Trophoblast cell (in vitro differentiated cells and primary cell): ENCODE measurements at regions not wholly inside any gene's neighbourhood (a gene's known extent, or its start where the extent isn't known, plus 50 kb on each side); places are given as distances from the start of the nearest gene placed in this dataset.

ENCODE experiments used
- DNase-seq, 2 donors: peaks; one replicate each; pipeline ENCODE4 v3.0.0-alpha.2; 2016
- H2AFZ ChIP-seq: 2 replicates; pipeline ENCODE4 v1.6.1; 2013; ENCODE audit warnings: low read length, moderate library complexity, mild to moderate bottlenecking; ENCODE audit not compliant: insufficient read depth, poor library complexity
- H2AK5ac ChIP-seq: 2 replicates; pipeline ENCODE4 v1.6.1; 2013; ENCODE audit warnings: mild to moderate bottlenecking, low read length
- H2BK120ac ChIP-seq: 2 replicates; pipeline ENCODE4 v1.6.1; 2013; ENCODE audit warnings: low read length, mild to moderate bottlenecking, moderate library complexity; ENCODE audit not compliant: insufficient read depth, poor library complexity
- H2BK12ac ChIP-seq: 2 replicates; pipeline ENCODE4 v1.6.1; 2013; ENCODE audit warnings: mild to moderate bottlenecking, low read length, moderate library complexity
- H2BK5ac ChIP-seq: 2 replicates; pipeline ENCODE4 v1.6.1; 2013; ENCODE audit warnings: low read length, low read depth, moderate library complexity, mild to moderate bottlenecking; ENCODE audit not compliant: poor library complexity
- H3K14ac ChIP-seq: 2 replicates; pipeline ENCODE4 v1.6.1; 2013; ENCODE audit warnings: mild to moderate bottlenecking, low read length
- H3K18ac ChIP-seq: 2 replicates; pipeline ENCODE4 v1.6.1; 2013; ENCODE audit warnings: mild to moderate bottlenecking, low read length
- H3K23ac ChIP-seq: 2 replicates; pipeline ENCODE4 v1.6.1; 2013; ENCODE audit warnings: low read length
- H3K27ac ChIP-seq: 2 replicates; pipeline ENCODE4 v1.5.1; 2013; ENCODE audit warnings: low read depth, mild to moderate bottlenecking, inconsistent platforms, low read length, moderate library complexity
- H3K27me3 ChIP-seq: 2 replicates; pipeline ENCODE4 v1.6.1; 2013; ENCODE audit warnings: inconsistent platforms, mild to moderate bottlenecking, low read length, moderate library complexity; ENCODE audit not compliant: insufficient read depth
- H3K36me3 ChIP-seq, 2 experiments: 1 replicate in 1 of 2; 2 replicates in 1 of 2; pipeline ENCODE4 v1.6.1; 2013; ENCODE audit warnings: low read length in 2 of 2, mild to moderate bottlenecking in 2 of 2, moderate library complexity in 1 of 2; ENCODE audit not compliant: insufficient read depth in 2 of 2, control insufficient read depth in 1 of 2
- H3K4ac ChIP-seq: 2 replicates; pipeline ENCODE4 v1.6.1; 2013; ENCODE audit warnings: low read depth, mild to moderate bottlenecking, low read length, moderate library complexity
- H3K4me1 ChIP-seq, 2 experiments: 1 replicate in 1 of 2; 2 replicates in 1 of 2; pipeline ENCODE4 v1.6.1; 2013; ENCODE audit warnings: low read length in 2 of 2, mild to moderate bottlenecking in 2 of 2, moderate library complexity in 1 of 2; ENCODE audit not compliant: insufficient read depth in 2 of 2, control insufficient read depth in 1 of 2
- H3K4me2 ChIP-seq: 2 replicates; pipeline ENCODE4 v1.6.1; 2013; ENCODE audit warnings: inconsistent platforms, mild to moderate bottlenecking, low read length, moderate library complexity
- H3K4me3 ChIP-seq: 2 replicates; pipeline ENCODE4 v1.5.1; 2013; ENCODE audit warnings: mild to moderate bottlenecking, low read depth, low read length, inconsistent platforms
- H3K79me1 ChIP-seq: one replicate; pipeline ENCODE4 v1.6.1; 2013; ENCODE audit warnings: low read length
- H3K79me2 ChIP-seq: 2 replicates; pipeline ENCODE4 v1.6.1; 2013; ENCODE audit warnings: low read length, mild to moderate bottlenecking; ENCODE audit not compliant: control insufficient read depth, insufficient read depth, poor library complexity
- H3K9ac ChIP-seq: 2 replicates; pipeline ENCODE4 v1.6.1; 2013; ENCODE audit warnings: mild to moderate bottlenecking, low read length
- H3K9me3 ChIP-seq: 2 replicates; pipeline ENCODE4 v1.6.1; 2013; ENCODE audit warnings: low read depth, mild to moderate bottlenecking, control low read depth, inconsistent platforms, low read length; ENCODE audit not compliant: insufficient read depth
- H4K12ac ChIP-seq: 2 replicates; pipeline ENCODE4 v1.6.1; 2013; ENCODE audit warnings: low read depth, mild to moderate bottlenecking, low read length, moderate library complexity
- H4K8ac ChIP-seq: 2 replicates; pipeline ENCODE4 v1.6.1; 2013; ENCODE audit warnings: low read depth, mild to moderate bottlenecking, low read length, moderate library complexity
- H4K91ac ChIP-seq: one replicate; pipeline ENCODE4 v1.6.1; 2013; ENCODE audit warnings: low read depth, mild to moderate bottlenecking, low read length, moderate library complexity
- WGBS: extraction: QIAGEN DNeasy Blood & Tissue Kit; methylation state at CpG from one replicate; pipeline ENCODE4 v1.1.7; 2013; ENCODE audit warnings: missing lambda C conversion rate; ENCODE audit not compliant: insufficient read length, insufficient coverage; ENCODE audit errors: extremely low coverage; 5-methylcytosine and 5-hydroxymethylcytosine counted together

- no peaks in the 10 kb centered on the region for H3K9me3 ChIP-seq
- no peak overlapping the region for H3K4me3 ChIP-seq
These were observed 135.3 kb upstream of the MEOX2 start for GRCh38 chr7:15821484-15822427.

GRCh38 chr7:15820319-15820718, 133.8 kb upstream of the MEOX2 start:
- H2BK12ac ChIP-seq = no peak overlapping the region
- no peak overlapping the region for H4K12ac ChIP-seq
- H3K79me2 ChIP-seq = no peaks in the 10 kb centered on the region
- no peak overlapping the region for H3K9ac ChIP-seq
- H3K27ac ChIP-seq = no peak overlapping the region
- H3K14ac ChIP-seq = no peak overlapping the region
- H2BK5ac ChIP-seq = no peak overlapping the region
- no peak overlapping the region for H2AFZ ChIP-seq
- H3K79me1 ChIP-seq = no peaks in the 10 kb centered on the region
- H3K4me1 ChIP-seq = no peaks in the 10 kb centered on the region
- H4K91ac ChIP-seq = no peak overlapping the region
- no peaks in the 10 kb centered on the region for H3K36me3 ChIP-seq
- H3K4me2 ChIP-seq = no peak overlapping the region
- H3K9me3 ChIP-seq = no peaks in the 10 kb centered on the region
- DNase-seq = no peak
- H3K4ac ChIP-seq = no peak overlapping the region
- H3K27me3 ChIP-seq = no peaks in the 10 kb centered on the region
- no peak overlapping the region for H3K4me3 ChIP-seq
- H2AK5ac ChIP-seq = no peak overlapping the region
- no peak overlapping the region for H3K23ac ChIP-seq
- no peak overlapping the region for H4K8ac ChIP-seq
- no CpG with 5 or more reads among the region's 4 CpGs for WGBS
- H3K18ac ChIP-seq = no peak overlapping the region
- no peak overlapping the region for H2BK120ac ChIP-seq

More at GRCh38 chr7:15821484-15822427, 135.3 kb upstream of the MEOX2 start:
- no peaks in the 10 kb centered on the region for H3K79me1 ChIP-seq
- no peak overlapping the region for H3K27ac ChIP-seq
- no peak overlapping the region for H2AK5ac ChIP-seq
- H3K36me3 ChIP-seq = no peaks in the 10 kb centered on the region
- H2BK5ac ChIP-seq = no peak overlapping the region
- H2AFZ ChIP-seq = no peak overlapping the region
- WGBS = no CpG with 5 or more reads among the region's 4 CpGs
- no peak overlapping the region for H2BK120ac ChIP-seq
- no peak overlapping the region for H3K14ac ChIP-seq
- no peaks in the 10 kb centered on the region for H3K4me1 ChIP-seq
- H3K23ac ChIP-seq = no peak overlapping the region
- H3K9ac ChIP-seq = no peak overlapping the region
- no peak overlapping the region for H3K4me2 ChIP-seq
- no peaks in the 10 kb centered on the region for H3K27me3 ChIP-seq
- DNase-seq = no peak
- H2BK12ac ChIP-seq = no peak overlapping the region
- no peak overlapping the region for H3K18ac ChIP-seq
- H3K79me2 ChIP-seq = no peaks in the 10 kb centered on the region
- no peak overlapping the region for H3K4ac ChIP-seq
- no peak overlapping the region for H4K8ac ChIP-seq
- H4K91ac ChIP-seq = no peak overlapping the region
- no peak overlapping the region for H4K12ac ChIP-seq

GRCh38 chr7:15816835-15817426, 130.4 kb upstream of the MEOX2 start:
- Histone ChIP-seq H2AFZ (no peak overlapping the region), H3K4ac (no peak overlapping the region), H4K8ac (no peak overlapping the region), H3K27ac (no peak overlapping the region), H3K4me2 (no peak overlapping the region), H2AK5ac (no peak overlapping the region), H3K9ac (no peak overlapping the region), H2BK5ac (no peak overlapping the region), H3K79me1 (no peaks in the 10 kb centered on the region), H2BK12ac (no peak overlapping the region), H3K36me3 (no peaks in the 10 kb centered on the region), H2BK120ac (no peak overlapping the region), H4K91ac (no peak overlapping the region), H3K79me2 (no peaks in the 10 kb centered on the region), H3K14ac (no peak overlapping the region), H3K4me1 (no peaks in the 10 kb centered on the region), H3K18ac (no peak overlapping the region), H3K4me3 (no peak overlapping the region), H3K27me3 (no peaks in the 10 kb centered on the region), H4K12ac (no peak overlapping the region), H3K9me3 (no peaks in the 10 kb centered on the region), H3K23ac (no peak overlapping the region)
- DNase-seq = no peak
- WGBS = no CpG with 5 or more reads among the region's 3 CpGs

- H2BK5ac ChIP-seq = no peak overlapping the region
- H2BK12ac ChIP-seq = no peak overlapping the region
- H3K14ac ChIP-seq = no peak overlapping the region
- H3K4ac ChIP-seq = no peak overlapping the region
- no peak overlapping the region for H4K12ac ChIP-seq
- H3K23ac ChIP-seq = no peak overlapping the region
- no peak overlapping the region for H2BK120ac ChIP-seq
- H3K79me1 ChIP-seq = no peaks in the 10 kb centered on the region
- H3K18ac ChIP-seq = no peak overlapping the region
- H3K9me3 ChIP-seq = peaks cover 2% of the 10 kb centered on the region
- no peak overlapping the region for H3K27ac ChIP-seq
- no peak overlapping the region for H2AFZ ChIP-seq
- H3K4me3 ChIP-seq = no peak overlapping the region
- H3K27me3 ChIP-seq = no peaks in the 10 kb centered on the region
- no peak overlapping the region for H4K91ac ChIP-seq
- no peaks in the 10 kb centered on the region for H3K36me3 ChIP-seq
- no peaks in the 10 kb centered on the region for H3K4me1 ChIP-seq
- WGBS = no CpG with 5 or more reads among the region's 1 CpG
- H4K8ac ChIP-seq = no peak overlapping the region
- no peaks in the 10 kb centered on the region for H3K79me2 ChIP-seq
- no peak overlapping the region for H2AK5ac ChIP-seq
- H3K9ac ChIP-seq = no peak overlapping the region
- DNase-seq = no peak
- H3K4me2 ChIP-seq = no peak overlapping the region
These were observed 127.0 kb upstream of the MEOX2 start for GRCh38 chr7:15813448-15813847.
